RWPE1 (cell line): ENCODE measurements at regions not wholly inside any gene's neighbourhood (a gene's known extent, or its start where the extent isn't known, plus 50 kb on each side); places are given as distances from the start of the nearest gene placed in this dataset.
"Not testable (repeated sequence)": the region's sequence is repeated elsewhere in the genome, so short reads cannot be mapped to it uniquely, and the experiment has no call there.

Source experiments
- CTCF ChIA-PET: fragments of 350-600 bp; sonication (Branson Sonifier 250); formaldehyde crosslinking; extraction: SDS; loops from one replicate; lab custom pipeline; 2021; lab: Yijun Ruan, JAX
- POLR2A ChIA-PET: fragments of 400-600 bp; formaldehyde crosslinking; extraction: SDS; loops from one replicate; lab custom pipeline; 2020; ENCODE audit warnings: antibody characterized with exemption; ENCODE audit not compliant: low non-redundant PET; lab: Yijun Ruan, JAX
- DNase-seq: peaks from one replicate; pipeline ENCODE4 v3.0.0; 2012; ENCODE audit warnings: low spot score
- H3K27ac ChIP-seq: fragments of 450-650 bp; 2 replicates; pipeline ENCODE4 v1.5.1; 2017
- TF ChIP-seq, protein P1 (sequence below): fragments of 450-650 bp; conservative IDR thresholded peaks from 2 replicates; pipeline ENCODE4 v1.5.1; 2017; ENCODE audit warnings: low read depth, mild to moderate bottlenecking

DNA sequence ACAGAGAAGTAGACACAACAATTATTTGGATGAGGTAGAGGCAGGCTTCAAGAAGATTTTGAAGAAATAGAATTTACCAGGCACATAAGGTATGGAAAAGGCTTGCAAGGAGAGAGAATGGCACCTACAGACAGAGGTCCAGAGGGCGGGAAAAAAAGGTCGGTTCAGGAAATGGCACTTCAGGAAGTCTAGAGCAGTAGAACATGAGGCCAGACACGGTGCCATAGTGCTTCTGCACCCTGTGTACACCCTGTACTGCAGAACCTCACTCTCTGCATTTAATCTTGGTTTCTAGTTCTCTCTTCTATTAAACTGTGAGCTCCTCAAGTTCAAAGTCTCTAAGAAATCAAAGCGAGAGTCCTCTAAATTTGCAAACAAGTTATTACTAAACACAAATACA, 113.4 kb upstream of the C2CD4B start:
- DNase-seq = no peak
- TF ChIP-seq, protein P1, sequence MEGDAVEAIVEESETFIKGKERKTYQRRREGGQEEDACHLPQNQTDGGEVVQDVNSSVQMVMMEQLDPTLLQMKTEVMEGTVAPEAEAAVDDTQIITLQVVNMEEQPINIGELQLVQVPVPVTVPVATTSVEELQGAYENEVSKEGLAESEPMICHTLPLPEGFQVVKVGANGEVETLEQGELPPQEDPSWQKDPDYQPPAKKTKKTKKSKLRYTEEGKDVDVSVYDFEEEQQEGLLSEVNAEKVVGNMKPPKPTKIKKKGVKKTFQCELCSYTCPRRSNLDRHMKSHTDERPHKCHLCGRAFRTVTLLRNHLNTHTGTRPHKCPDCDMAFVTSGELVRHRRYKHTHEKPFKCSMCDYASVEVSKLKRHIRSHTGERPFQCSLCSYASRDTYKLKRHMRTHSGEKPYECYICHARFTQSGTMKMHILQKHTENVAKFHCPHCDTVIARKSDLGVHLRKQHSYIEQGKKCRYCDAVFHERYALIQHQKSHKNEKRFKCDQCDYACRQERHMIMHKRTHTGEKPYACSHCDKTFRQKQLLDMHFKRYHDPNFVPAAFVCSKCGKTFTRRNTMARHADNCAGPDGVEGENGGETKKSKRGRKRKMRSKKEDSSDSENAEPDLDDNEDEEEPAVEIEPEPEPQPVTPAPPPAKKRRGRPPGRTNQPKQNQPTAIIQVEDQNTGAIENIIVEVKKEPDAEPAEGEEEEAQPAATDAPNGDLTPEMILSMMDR = no peak
- H3K27ac ChIP-seq = no peak overlapping the region
- ChIA-PET POLR2A (no interaction called here), CTCF (no interaction called here)

DNA sequence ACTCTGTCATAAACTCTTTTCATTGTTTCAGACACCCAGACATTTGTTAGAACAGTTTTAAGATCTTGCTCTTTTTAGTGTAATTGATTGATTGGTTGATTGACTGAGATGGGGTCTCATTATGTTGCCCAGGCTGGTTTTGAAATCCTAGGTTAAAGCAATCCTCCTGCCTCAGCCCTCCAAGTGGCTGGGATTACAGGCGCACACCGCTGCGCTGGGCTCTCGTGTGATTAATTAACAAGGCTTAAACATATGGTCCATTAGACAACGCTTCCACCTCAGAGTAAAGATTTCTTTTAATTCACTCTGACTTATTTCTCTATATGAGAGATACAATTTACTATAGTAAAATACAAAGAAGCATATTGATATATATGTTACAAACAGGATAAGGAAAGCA, 114.0 kb upstream of the C2CD4B start:
- POLR2A ChIA-PET = no interaction called here
- CTCF ChIA-PET = interaction anchor here (0.6 kb wide), 1 partner anchor 27 kb away, joined by 3 read pairs; no protein-coding TSS in a partner anchor
- no peak overlapping the region for H3K27ac ChIP-seq
- TF ChIP-seq, protein P1 = no peak
- DNase-seq = no peak

DNA sequence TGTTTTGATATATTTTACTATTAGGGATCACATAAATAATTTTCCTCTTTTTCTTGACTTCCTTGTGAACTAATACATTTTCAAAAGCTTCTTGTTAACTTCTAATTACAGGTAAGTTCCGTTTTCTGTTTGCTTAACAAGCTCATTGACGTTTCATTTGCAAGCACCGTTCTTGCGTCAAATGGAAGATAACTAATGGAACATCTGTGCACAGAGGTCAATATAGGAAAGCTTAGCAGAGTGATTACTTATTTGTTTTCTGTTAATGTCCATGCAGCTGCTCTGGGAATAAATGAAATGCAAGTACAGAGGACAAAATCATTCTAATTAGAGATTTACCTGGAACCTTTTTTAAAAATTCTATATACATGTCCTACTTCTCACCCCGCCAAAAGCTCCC, 115.5 kb upstream of the C2CD4B start:
- CTCF ChIA-PET = no interaction called here
- no peak overlapping the region for H3K27ac ChIP-seq
- POLR2A ChIA-PET = no interaction called here
- no peak for DNase-seq
- TF ChIP-seq, protein P1 = no peak

DNA sequence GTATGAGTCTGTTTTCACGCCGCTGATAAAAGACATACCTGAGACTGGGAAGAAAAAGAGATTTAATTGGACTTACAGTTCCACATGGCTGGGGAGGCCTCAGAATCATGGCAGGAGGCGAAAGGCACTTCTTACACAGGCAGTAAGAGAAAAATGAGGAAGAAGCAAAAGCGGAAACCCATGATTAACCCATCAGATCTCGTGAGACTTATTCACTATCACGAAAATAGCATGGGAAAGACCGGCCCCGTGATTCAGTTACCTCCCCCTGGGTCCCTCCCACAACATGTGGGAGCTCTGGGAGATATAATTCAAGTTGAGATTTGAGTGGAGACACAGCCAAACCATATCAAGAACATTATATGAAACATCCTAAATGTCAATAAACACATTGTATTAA, 116.7 kb upstream of the C2CD4B start:
- POLR2A ChIA-PET, H3K27ac ChIP-seq, DNase-seq, CTCF ChIA-PET: not testable (repeated sequence)

DNA sequence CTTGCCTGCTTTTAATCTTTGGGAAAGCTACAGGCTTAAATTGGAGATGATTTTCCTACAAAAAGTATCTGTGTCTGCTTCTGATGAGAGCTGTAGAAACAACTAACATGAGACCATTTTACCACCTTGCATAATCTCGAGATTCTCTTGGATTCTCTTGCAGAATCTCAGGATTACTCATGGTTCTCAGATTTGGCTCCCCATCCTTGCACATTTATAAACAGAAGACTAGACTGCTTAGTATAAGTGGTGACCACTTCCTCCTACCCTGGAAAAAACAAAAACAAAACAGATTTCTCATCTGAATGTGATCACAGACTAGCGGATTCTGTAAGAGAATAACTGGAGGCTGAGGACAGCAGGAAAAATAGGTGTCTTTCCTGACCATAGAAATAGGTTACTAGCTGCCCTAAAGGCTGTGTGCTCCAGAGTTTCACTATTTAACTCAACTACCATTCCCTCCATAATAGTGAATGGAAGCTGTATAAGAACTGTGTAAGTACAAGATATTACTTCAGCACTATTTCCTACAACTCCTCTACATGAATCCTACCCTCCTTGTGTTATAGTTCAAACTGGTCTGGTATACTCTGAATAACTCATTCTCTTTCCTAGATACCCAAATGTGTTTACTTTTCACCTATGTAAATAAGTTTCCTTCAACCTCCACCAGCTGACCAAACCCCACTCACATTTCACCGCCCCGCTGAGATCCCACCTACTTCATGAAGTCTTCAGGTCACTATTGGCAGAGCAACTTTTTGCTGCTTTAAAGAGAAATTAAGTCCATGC, 122.2 kb upstream of the C2CD4B start:
- TF ChIP-seq, protein P1 = no peak
- POLR2A ChIA-PET = no interaction called here
- no peak overlapping the region for H3K27ac ChIP-seq
- no peak for DNase-seq
- CTCF ChIA-PET = no interaction called here

DNA sequence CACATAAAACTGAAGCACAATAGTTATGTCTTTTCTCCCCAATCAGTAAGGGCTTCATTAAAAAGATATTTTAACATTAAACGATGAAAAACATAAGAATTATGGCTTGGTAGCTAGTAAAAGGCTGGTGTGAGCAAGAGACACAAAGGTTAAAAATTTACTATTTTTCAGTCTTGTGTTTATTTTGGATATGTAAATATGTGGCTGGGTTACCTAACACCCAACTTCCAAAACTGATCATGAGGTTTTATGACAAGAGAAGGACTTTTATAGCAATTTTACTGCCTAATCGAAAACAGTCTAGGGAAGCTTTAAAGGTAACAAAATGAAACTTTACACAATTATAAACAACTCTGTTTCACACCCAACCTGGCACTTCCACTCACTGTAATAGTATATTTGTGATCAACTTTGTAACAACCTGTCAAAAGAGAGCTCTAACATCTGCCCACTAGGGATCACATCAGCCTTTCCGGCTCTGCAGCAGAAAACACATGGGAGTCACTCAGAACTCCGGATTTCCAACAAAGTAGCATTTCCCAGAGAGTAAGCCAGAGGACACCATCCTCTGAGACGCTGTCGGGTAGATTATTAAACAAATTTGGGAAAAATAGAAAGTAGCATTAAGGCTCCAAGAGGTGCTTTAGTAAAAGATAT, 123.4 kb upstream of the C2CD4B start:
- no peak overlapping the region for H3K27ac ChIP-seq
- DNase-seq = no peak
- POLR2A ChIA-PET = no interaction called here
- TF ChIP-seq, protein P1 = no peak
- CTCF ChIA-PET = no interaction called here

DNA sequence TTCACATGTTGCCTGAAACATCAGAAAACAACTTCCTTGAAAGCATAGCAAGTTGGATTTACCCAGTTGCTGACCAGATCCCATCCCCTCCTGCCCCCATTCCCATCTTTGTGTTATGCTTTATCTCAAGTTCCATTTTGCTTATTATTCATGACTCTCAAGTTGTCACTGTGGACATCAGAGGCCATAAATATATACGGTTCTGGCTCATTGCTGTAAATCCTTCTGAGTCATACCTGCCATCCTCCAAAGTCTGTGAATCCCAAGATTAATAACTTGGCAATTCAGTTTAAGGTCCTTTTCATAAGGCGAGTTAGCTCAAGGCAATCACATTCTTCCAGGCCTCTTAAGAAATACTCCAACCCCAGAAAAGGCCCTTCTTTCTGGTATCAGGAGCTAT, 126.2 kb upstream of the C2CD4B start:
- CTCF ChIA-PET = no interaction called here
- no peak for DNase-seq
- POLR2A ChIA-PET = no interaction called here
- TF ChIP-seq, protein P1 = no peak
- no peak overlapping the region for H3K27ac ChIP-seq
